Transverse colon (tissue), 4 donors: ENCODE measurements at regions not wholly inside any gene's neighbourhood (a gene's known extent, or its start where the extent isn't known, plus 50 kb on each side); places are given as distances from the start of the nearest gene placed in this dataset.

Experiments
- DNase-seq: peaks from one replicate; pipeline ENCODE4 v3.0.0-alpha.2; 2019
- H3K27ac ChIP-seq, 4 donors: fragments of 200-600 bp; sonication (generic); 2 replicates each; pipeline ENCODE4 v1.5.1; 2016 to 2018; ENCODE audit warnings: inconsistent platforms in 4 of 4
- H3K27me3 ChIP-seq: fragments of 200-600 bp; sonication (generic); 2 replicates; pipeline ENCODE4 v1.5.1; 2017; ENCODE audit warnings: inconsistent platforms
- H3K36me3 ChIP-seq, 4 donors: fragments of 200-600 bp; sonication (generic); 2 replicates each; pipeline ENCODE4 v1.5.1; 2017 to 2019; ENCODE audit warnings: inconsistent platforms in 4 of 4
- H3K4me1 ChIP-seq, 4 donors: fragments of 200-600 bp; sonication (generic); 2 replicates each; pipeline ENCODE4 v1.5.1; 2017 to 2020; ENCODE audit warnings: inconsistent platforms in 4 of 4
- H3K4me3 ChIP-seq, 4 donors: fragments of 200-600 bp; sonication (generic); 1 replicate in 1 of 4; 2 replicates in 3 of 4; pipeline versions ENCODE4 v1.5.1 to v1.6.1; 2017 to 2019; ENCODE audit warnings: inconsistent platforms in 4 of 4
- H3K9me3 ChIP-seq, 2 donors: fragments of 200-600 bp; sonication (generic); 2 replicates each; pipeline ENCODE4 v1.5.1; 2017 to 2019; ENCODE audit warnings: inconsistent platforms in 2 of 2
- CTCF ChIP-seq, 5 experiments: fragments of 200-600 bp in 3 of 5; fragments of 450-650 bp in 2 of 5; sonication (generic) in 3 of 5; IDR thresholded peaks; 1 replicate in 2 of 5; 2 replicates in 3 of 5; pipeline ENCODE4 v1.5.1; 2016 to 2017; ENCODE audit warnings: antibody characterized with exemption in 5 of 5, inconsistent platforms in 3 of 5, mild to moderate bottlenecking in 2 of 5, moderate library complexity in 1 of 5
- EP300 ChIP-seq: sonication (generic); formaldehyde crosslinking; IDR thresholded peaks from one replicate; pipeline ENCODE4 v1.6.1; 2017; ENCODE audit warnings: antibody characterized with exemption, low read depth
- POLR2A ChIP-seq: fragments of 450-650 bp; IDR thresholded peaks from one replicate; pipeline ENCODE4 v1.6.1; 2016; ENCODE audit warnings: antibody characterized with exemption, mild to moderate bottlenecking, moderate library complexity
- POLR2AphosphoS5 ChIP-seq, 3 donors: sonication (generic); formaldehyde crosslinking; IDR thresholded peaks; one replicate each; pipeline ENCODE4 v1.6.1; 2016; ENCODE audit warnings: antibody characterized with exemption in 3 of 3
- WGBS, 2 donors: methylation state at CpG; one replicate each; pipeline ENCODE4 v1.1.5; 2018; ENCODE audit warnings: low coverage in 1 of 2; 5-methylcytosine and 5-hydroxymethylcytosine counted together
- in situ Hi-C, 4 donors: fragments of 200-750 bp; cut with MboI; loops; one replicate each; pipeline versions ENCODE4 v1.15.0 to v1.15.1; 2017; ENCODE audit warnings: low sequenced_read_pairs in 3 of 4, low pct_ligation_motif_present in 1 of 4, low pct_unique_long_range_greater_than_20kb in 1 of 4
- intact Hi-C: fragments of 100-400 bp; cut with DNase I; formaldehyde crosslinking; loops from one replicate; pipeline ENCODE4 v1.15.1; 2023; ENCODE audit warnings: low total_unique reads

GRCh38 chr2:225184948-225185347, 142.7 kb upstream of the DOCK10 start:
- in situ Hi-C loops (no loop called here), intact Hi-C loops (no loop called here)

GRCh38 chr2:225182126-225182525, 139.9 kb upstream of the DOCK10 start:
- DNase-seq: no peak
- H3K9me3 ChIP-seq: no peaks in the 10 kb centered on the region
- WGBS, 2 donors: 63 to 89% methylated on average over 1 of the region's 1 CpG
- no peak overlapping the region for H3K27ac ChIP-seq
- in situ Hi-C loops (no loop called here), intact Hi-C loops (no loop called here)
- H3K4me3 ChIP-seq: no peak overlapping the region
- no peaks in the 10 kb centered on the region for H3K27me3 ChIP-seq
- no peaks in the 10 kb centered on the region for H3K4me1 ChIP-seq
- no peaks in the 10 kb centered on the region for H3K36me3 ChIP-seq
- no peak for TF ChIP-seq POLR2AphosphoS5 (IDR thresholded peaks at IDR 0.05)
- no peak for TF ChIP-seq EP300
- TF ChIP-seq CTCF (IDR thresholded peaks at IDR 0.05): no peak
- TF ChIP-seq POLR2A: no peak

More at GRCh38 chr2:225184948-225185347, 142.7 kb upstream of the DOCK10 start:
- H3K36me3 ChIP-seq: no peaks in the 10 kb centered on the region
- H3K9me3 ChIP-seq: no peaks in the 10 kb centered on the region
- peaks cover 6% of the 10 kb centered on the region for H3K27me3 ChIP-seq
- H3K4me1 ChIP-seq: no peaks in the 10 kb centered on the region
- no peak overlapping the region for H3K4me3 ChIP-seq
- WGBS, 2 donors: 58 to 81% methylated on average over 2 of the region's 2 CpGs
- TF ChIP-seq EP300: no peak
- no peak for TF ChIP-seq POLR2AphosphoS5 (IDR thresholded peaks at IDR 0.05)
- no peak for TF ChIP-seq POLR2A
- TF ChIP-seq CTCF (IDR thresholded peaks at IDR 0.05): no peak
- H3K27ac ChIP-seq: no peak overlapping the region
- no peak for DNase-seq

GRCh38 chr2:225177098-225177497, 134.8 kb upstream of the DOCK10 start:
- intact Hi-C loops (no loop called here), in situ Hi-C loops (no loop called here)
- 69% methylated on average over 1 of the region's 1 CpG; no CpG with 5 or more reads in 1 of the 2 donors for WGBS, 2 donors
- no peak overlapping the region for H3K27ac ChIP-seq
- no peaks in the 10 kb centered on the region for H3K27me3 ChIP-seq
- H3K9me3 ChIP-seq: no peaks in the 10 kb centered on the region
- no peaks in the 10 kb centered on the region for H3K36me3 ChIP-seq
- no peaks in the 10 kb centered on the region for H3K4me1 ChIP-seq
- no peak for DNase-seq
- no peak for TF ChIP-seq CTCF (IDR thresholded peaks at IDR 0.05)
- no peak for TF ChIP-seq POLR2A
- no peak for TF ChIP-seq POLR2AphosphoS5 (IDR thresholded peaks at IDR 0.05)
- TF ChIP-seq EP300: no peak
- no peak overlapping the region for H3K4me3 ChIP-seq

- intact Hi-C loops (no loop called here), in situ Hi-C loops (no loop called here)
- TF ChIP-seq CTCF (IDR thresholded peaks at IDR 0.05) (no peak), POLR2AphosphoS5 (IDR thresholded peaks at IDR 0.05) (no peak), EP300 (no peak), POLR2A (no peak)
- 58% methylated on average over 3 of the region's 3 CpGs; no CpG with 5 or more reads in 1 of the 2 donors for WGBS, 2 donors
- DNase-seq: no peak
- Histone ChIP-seq H3K36me3 (no peaks in the 10 kb centered on the region), H3K4me1 (no peaks in the 10 kb centered on the region), H3K27me3 (no peaks in the 10 kb centered on the region), H3K27ac (no peak overlapping the region), H3K9me3 (no peaks in the 10 kb centered on the region), H3K4me3 (no peak overlapping the region)
These were observed 131.6 kb upstream of the DOCK10 start for GRCh38 chr2:225173909-225174308.
